GM21367 (cell line): ENCODE measurements at regions not wholly inside any gene's neighbourhood (a gene's known extent, or its start where the extent isn't known, plus 50 kb on each side); places are given as distances from the start of the nearest gene placed in this dataset.
A peak's percentile ranks its signal among the peaks of the same experiment; 100 is the strongest.

Experiments
- ATAC-seq: cut with Tn5 transposase; IDR thresholded peaks from one replicate; pipeline ENCODE4 v1.9.1; 2021; ENCODE audit not compliant: unreplicated experiment

DNA sequence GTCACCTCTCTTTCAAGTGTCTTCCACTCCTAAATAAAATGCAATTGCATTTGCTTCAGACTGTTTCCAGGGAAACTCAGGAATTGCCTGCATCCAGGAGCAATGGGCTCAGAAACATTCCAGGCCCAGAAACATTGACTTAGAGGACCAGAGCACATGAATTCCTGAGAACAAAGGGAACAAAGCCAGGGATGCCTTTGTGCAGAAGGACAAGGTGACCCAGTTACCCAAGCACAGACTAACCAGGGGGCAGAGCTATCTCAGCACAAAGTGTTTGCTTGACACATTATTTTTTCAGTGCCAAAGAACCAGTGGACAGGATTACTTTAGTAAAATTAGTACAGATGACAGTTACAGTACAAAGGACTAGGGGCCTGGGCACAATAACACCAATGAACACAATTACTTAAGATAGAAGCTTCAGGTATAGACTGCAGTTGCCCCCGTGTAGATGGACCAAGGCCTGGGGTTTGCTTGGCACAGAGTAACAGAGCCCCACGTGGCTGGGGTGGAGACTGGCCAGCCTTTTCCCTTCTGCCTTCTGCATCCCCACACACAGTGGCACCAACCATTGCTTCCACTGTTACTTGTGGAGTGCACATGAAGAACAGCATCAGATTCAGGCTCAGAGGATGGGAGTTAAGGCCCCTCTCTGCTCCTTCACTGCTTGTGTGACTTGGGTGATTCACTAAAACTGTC lies 500.8 kb downstream of the INSC start:
- ATAC-seq: no peak

DNA sequence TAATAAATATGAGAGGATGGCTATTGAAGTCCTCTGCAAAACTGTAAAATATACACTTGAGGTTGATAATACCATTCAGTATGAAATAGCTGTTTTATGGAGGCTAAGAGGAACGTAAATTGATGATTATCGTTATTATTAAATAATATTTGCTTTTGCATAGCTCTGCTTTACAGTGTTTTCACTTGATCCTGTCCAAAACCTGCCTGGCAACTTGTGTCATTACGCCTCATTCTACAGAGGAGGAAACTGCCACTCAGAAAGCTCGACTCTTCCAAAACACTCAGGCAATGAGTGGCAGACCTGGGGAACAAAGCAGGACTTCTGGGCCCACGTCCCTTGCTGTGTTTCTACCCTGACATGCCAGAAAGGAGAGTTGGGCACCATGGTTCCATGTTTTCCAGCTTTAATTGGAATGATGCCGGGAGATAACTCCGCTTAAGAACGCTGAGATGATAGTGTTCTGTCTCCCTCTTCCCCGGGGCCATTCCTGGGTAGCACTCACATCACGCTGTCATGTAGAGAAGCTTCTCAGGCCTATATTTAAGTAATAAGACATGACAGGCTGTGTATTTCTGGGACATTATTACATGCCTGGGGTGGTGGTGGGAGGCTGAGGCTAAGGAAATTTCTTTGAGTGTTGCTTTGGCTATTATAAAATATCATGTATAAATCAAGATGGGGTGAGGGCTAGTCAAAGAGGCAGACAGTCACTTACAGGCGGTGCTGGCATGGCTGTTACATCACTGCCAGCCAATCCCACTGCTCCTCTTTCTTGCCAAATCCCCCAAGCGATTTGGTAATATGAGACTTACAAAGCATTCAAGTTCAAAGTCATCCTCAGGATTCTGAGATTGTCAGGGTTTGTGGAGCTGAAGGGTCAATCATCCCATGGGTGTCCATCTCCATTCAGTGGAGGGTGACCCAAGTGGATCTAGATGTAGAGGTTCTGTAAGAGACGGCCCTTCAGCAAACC lies 501.7 kb downstream of the INSC start:
- ATAC-seq: no peak

DNA sequence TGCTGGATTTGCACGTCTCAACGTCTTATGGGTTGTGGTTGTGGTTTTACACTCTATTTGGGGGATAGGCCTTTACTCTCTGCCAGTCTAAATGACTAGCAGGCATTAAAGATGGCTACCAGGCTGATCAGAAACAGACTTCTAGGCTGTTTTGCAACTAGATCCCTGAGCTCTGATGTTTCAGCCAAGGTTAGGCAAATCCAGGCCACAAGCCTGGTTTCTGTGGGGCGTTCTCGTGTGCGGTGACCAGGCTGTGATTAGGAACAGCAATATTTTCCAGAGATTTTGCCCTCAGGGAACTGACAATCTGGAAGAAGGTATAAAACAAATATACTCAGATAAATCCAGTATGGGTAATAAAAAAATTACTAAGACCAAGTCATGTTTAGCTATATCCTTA lies 502.4 kb downstream of the INSC start:
- no peak for ATAC-seq

DNA sequence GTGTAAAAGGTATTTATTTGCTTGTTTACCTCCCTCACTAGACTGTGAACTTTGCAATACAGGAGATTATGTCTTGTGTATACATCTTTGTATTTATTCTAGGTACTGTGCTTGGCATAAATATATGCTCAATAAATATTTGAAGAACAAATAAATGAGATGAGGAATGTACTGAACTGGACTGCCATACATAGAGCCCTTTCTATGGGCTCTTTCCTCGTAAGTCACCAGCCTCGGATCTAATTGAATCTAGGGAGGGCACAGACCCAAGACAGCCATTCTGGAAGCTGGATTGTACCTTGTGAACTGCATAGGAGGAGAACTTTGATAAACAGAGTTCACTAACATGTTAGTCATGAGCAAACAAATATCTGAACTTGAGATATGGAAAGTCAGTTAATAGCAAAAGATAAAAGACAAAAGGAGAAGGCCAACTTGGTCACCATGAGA lies 503.9 kb downstream of the INSC start:
- no peak for ATAC-seq

DNA sequence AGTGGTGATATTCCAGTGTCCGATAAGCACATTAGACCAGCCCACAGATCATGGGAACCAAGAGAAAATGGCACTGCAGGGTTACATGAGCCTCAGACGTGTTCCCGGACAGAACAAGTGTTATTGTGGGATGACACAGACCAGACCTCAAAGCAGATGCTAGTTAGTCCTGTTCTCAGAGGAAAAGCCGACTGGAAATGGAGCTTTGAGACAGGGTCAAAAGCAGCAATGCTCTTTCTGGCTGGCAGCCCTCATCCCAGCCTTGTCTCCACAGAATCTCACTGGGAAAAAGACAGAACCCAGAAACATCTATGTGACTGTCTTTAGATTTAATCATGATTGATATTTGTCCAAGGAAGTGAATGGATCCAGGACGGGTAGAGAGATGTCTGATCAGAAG lies 506.8 kb downstream of the INSC start:
- no peak for ATAC-seq

DNA sequence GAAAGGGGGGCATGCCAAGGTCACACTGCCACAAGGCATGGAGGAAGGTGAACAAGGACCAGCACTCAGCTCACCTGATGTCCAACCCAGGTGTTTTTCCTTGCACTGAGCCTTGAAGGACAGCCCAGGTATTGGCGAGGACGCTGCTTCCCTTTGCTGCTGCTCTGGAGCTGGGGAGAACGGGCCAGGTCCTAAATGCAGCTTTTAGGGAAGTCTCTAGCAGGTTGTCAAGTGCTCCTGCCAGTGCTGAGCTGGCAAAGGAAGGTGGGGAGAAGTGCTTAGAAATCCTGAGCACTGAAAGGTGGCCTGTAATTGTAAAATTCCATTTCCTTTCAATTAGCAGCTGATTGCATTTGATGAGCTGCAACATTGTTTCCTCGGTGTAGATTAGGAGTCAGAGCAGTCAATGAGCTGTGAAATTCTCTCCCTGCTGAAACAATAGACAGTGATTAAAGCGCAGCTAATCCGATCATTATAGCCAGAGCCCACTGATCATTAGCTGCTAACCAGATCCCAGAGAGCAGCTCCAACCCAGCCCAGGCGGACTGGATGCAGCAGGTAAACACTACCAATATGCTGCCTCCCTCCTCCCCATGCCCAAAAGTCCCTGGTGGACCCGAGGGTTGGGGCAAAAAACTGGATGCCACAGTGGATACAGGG lies 507.6 kb downstream of the INSC start:
- no peak for ATAC-seq

DNA sequence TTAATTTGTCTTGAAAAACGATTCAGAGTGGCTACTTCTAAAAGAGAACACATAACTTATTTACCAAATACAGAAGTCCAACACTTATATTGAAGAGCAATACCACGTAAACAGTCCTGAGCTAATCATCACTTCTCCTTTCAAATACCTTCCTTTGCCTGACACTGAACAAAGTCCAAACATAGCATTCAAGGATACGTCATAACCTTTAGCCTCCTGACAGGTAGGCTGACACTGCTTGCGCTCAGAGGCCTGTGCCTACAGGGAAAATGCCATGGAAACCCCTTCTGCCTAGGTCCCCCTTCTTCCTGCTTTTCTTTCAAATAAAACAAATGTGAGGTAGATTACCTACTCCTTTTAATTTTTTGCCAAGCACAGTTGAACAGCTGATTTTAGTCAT lies 510.0 kb downstream of the INSC start:
- ATAC-seq: no peak

DNA sequence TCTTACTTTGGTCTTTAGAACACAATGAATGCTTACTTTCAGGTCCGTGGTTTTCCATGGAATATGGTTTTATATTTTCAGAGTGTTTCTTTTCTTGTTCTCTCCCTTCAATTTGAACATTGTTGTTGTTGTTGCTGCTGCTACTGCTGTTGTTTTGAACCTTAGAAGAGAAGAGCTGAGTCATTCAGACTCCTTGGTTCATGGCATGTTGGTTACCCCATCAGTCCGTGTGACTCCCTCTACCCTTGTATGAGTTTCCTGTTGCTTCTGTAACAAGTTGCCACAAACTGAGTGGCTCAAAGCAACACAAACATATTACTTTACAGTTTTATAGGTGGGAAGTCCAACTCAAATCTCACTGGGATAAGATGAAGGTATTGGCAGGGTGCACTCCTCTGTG lies 511.0 kb downstream of the INSC start:
- no peak for ATAC-seq

DNA sequence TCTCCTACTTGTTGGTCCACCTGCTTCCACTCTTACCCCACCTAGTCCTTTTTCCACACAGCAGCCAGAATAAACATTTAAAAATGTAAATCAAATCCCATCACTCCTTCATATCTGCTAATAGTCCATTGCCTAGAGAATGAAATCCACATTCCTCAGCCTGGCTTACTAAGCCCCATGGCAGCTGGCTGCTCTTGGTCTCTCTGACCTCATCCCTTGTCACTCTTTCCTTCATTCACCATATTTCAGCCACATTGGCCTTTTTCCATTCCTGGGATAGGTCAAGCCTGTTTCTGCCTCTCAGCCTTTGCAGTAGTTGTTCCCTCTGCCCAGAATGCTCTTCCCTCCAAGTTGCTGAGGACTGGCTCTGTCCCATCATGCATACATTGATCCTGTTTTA lies 512.8 kb downstream of the INSC start:
- no peak for ATAC-seq

DNA sequence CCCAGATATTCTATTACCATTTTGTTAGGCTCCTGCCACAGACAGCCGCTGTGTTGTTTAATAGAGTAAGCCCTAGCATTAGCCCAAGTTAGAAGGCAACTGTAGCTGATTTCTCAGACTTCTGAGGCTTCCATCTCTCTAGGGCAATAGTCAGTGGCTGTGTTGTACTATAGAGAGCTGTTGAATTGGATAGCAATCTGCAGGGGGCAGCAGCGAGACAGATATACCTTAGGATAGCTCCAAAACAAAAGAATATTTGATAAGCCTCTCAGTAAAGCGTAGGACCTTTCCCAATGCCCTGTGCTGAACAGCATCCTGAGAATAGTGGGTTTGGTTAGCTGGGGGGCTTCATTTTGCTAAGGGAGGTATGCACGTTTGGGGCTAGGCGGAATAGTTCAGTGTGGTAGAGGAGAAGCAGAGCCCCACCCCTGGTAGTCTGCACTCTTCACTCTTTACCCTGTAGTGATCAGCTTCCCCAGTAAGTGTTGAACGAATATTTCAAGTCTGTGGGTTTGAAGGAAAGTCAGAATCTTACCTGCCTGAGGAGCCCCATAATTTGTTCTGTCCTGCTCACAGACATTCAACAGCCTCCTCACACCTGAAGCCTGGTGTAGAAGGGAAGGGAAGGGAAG lies 515.1 kb downstream of the INSC start:
- ATAC-seq: no peak

DNA sequence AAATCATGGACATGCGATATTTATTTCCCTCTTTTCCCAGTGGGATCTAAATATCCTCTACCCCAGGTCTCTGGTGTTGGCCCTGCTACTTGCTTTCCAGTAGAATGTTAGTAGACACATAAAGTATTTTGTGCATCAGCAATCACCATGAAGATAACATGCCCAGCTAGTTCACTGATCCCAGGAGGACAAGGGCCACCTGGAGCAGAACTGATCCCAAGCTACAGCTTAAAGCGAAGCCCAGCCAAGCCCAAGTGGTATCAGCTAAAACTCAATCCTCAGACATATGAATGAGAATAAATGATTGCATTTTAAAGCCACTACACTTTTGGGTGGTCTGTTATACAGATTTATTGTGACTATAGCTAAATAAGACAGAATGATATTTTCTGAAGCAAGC lies 516.2 kb downstream of the INSC start:
- no peak for ATAC-seq

DNA sequence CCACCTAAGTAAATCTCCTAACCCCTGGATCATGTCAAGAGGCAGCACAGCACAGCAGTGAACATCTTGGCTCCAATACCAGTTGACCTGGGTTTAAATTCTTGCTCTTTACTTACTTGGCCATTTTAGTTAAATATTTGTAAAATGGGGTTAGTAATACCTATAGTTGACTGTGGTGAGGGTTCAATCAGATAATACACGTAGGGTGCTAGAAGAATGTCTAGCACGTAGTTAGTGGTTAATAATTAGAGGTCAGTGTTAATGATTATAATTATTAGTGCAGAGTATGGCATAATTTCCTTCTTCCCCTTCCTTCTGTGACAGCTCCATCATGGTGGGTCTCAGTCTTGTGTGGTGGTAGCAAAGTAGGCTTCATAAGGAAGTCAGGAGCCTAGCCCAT lies 520.8 kb downstream of the INSC start:
- no peak for ATAC-seq

DNA sequence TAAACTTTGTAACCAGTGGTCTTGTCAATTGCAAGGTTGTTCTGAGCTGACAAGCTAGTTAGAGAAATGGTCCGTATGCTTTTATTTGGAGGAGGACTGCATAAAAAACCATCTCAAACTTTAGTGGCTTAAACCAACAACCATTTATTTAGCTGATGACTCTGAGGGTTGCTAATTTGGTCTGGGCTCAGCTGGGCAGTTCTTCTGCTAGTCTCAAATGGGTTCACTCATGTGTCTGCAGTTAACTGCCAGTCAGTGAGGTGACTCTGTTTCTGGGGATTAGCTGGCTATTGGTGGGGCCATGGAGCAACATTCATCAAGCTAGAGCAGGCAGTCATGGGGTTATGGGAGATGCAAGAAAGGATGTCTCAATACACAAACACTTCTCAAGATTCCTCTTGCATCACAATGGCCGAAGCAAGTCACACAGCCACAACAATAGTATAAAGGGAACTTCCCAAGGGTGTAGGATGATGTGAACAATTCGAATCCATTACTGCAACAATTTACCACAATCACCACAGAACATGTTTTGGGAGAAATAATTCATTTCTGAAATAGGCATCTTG lies 521.9 kb downstream of the INSC start:
- no peak for ATAC-seq

DNA sequence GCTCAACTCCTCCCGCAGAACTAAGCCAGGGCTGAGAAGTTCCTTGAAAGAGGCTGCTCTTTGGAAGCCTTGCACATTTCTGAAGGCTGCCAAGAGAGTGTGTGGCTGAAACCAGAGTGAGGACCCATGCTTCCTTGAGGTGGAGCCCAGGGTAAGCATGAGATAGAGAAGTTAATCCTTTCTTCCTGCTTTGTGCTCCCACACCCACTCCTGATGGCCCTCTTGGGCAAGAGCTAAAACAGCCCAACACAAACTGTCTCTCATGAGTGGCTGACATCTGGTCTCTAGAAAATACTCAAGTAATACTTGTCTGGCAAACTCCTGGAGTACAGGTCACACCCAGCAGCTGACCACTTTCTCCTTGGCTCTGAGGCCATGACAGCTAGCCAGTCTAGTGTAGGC lies 523.7 kb downstream of the INSC start:
- no peak for ATAC-seq

DNA sequence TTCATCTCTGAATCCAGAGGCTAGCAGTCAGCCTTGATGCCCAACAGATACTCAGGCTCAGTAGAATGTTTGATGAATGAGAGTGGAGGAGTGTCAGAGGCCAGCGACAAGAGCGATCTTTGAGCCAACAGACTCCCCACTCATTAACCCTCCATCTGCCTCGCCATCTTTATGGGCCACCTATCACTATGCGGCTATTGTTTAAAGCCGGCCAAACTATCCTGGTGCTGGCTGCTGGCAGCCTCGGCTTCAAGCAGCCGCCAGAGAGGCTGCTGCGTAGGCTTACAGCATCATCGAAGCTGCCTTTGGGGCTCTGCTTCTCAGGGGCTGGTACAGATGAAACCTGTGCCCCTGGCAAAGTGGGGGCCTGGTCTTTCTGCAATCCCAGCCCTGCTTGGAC lies 525.6 kb downstream of the INSC start:
- ATAC-seq: no peak

DNA sequence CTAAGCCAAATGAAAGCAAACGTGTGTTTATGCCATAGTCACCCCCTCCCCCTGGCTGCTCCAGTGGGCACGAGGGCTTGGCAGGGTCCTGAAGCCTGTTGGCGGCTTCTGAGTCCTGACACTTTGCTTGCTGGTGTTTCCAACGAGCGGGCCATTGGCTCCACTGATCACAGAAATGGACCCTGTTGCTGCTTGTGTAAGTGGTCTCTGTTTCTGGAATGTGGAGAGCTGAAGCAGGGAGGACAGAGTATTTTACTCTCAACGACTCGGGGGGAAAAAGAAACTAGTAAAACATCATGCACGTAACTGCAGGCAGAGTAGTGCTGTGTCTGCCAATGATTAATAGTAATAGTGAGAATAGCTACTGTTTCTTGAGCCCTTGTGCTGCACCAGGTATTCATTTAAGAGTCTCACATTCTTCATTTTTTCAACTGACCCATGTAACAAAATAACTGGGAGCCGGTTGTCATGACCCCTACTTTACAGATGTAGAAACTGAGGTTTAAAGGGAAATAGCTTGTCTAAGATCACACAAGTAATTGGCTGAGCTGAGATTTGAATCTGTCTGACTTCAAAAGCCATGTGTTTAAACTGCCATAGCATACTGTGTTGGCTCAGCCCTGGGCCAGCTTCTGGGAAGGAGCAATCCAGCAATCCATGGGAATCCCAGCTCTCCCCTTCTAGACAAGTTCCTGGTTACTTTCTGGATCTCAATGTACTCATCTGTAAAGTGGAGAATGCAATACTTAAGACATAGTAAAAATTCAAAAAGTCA lies 526.7 kb downstream of the INSC start:
- no peak for ATAC-seq

DNA sequence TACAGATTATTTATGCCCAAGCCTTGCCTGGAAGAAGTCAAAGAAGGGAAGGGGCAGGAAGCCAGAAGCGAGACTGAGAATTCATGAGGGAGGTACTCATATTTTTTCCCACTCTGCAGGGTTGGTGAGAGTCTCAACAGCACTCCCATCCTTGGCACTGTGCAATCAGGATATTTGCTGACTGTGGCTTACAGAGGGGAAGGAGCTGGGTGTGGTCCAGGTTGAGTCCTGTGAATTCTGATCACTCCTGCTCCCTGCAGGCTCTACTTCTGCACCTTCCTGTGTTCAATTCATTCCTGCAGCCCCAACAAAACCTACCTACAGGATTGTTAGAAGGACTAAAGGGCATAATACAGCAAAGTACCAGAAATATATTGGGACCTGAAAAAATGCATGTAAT lies 530.5 kb downstream of the INSC start:
- no peak for ATAC-seq

DNA sequence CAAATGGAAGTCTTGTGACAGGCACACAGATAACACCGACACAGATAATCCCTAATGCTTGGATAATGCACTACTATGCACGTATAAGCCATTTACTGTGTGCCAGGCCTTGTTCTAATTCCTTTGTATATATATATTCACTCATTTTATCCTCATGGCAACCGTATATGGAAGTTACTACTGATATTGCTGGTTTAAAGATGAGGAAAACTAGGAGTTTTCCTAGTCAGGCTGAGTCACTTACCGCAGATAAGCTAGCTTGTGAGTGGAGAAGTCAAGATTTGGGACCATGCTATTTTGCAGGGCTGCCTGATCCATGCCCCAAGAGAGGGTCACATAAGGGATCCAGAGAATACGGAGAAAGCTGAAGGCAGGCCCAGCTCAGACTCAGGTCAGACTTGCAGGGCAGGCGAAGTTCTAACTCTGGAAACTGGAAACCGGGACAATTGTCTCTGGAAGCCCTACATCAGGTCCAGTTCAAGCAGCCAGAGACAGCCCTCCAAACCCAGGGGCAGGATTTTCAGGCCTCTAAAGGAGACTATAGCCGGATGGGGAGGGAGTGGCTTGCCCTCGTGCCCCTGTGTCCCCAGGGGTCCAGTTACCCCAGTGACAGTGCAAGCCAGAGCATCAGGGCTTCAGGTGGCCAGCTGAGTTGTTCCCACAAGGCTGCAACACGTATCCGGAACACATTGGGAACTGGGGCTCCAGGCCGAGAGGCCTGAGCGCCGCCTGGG lies 534.8 kb downstream of the INSC start:
- peak; percentile 9 for ATAC-seq

DNA sequence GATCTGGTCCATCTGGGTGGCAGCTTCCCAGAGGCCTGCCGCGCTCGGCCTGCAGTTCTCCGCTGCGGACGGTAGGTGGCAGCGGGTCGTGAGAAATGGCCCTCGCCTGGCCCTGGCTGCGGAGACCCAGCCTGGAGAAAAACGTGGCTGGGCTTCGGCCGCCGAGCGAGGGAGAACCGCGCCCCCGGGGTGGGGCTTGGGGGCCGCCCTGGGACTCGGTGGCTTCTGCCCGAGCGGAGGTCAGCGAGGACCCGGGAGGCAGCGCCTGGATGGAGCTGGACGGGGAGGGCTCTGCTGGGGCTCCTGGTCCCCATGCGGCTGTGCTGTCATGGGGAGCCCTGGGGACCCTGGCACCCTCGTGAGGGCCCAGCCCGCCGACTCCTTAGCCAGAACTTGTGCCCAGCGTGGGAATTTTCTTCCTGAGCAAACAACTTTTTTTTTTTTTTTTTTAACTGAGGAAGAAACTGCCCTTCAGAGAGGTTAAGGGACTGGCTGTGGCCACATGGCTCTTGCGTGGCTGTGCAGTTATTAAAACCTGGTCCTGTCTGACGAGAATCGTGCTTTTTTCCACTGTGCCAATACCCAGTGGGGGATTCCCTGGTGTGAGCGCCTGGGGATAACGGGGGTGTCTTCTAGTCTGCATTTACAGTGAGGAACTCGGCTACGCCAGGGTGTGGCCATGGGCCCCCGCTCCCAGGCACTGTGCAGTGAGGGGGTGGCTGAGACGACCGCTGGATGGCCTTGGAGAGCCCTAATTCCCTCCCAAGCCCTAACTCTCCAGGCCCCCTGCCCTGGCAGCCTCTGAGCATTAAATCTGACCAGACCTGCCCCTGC lies 535.6 kb downstream of the INSC start:
- ATAC-seq: peak; percentile 97
